ENCODE measurements at regions not wholly inside any gene's neighbourhood (a gene's known extent, or its start where the extent isn't known, plus 50 kb on each side); places are given as distances from the start of the nearest gene placed in this dataset.
"Not testable (repeated sequence)": the region's sequence is repeated elsewhere in the genome, so short reads cannot be mapped to it uniquely, and the experiment has no call there.

DNA sequence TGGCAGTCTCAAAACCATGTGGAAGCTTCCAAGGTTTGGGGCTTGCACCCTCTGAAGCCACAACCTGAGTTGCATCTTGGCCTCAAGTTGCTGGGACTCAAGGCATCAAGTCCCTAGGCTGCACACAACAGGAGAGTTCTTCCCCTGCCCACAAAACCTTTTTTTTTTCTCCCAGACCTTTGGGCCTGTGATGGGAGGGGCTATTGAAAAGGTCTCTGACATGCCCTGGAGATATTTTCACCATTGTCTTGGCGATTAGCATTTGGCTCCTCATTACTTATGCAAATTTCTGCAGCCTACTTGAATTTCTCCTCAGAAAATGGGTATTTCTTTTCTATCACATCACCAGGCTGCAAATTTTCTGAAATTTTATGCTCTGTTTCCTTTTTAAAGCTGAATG lies 349.5 kb upstream of the EDA2R start:
- Histone ChIP-seq H3K4me1 (no peaks in the 10 kb centered on the region), H3K27me3 (ENCODE audit: insufficient read depth in 3 of 3, low read length in 2 of 3) (no peaks in the 10 kb centered on the region), H3K36me3 (ENCODE audit: insufficient read depth in 1 of 2, low read depth in 1 of 2) (no peaks in the 10 kb centered on the region), H3K4me3 (no peak overlapping the region), H3K27ac (no peak overlapping the region), H3K9me3 (no peaks in the 10 kb centered on the region)
- intact Hi-C loops (cut with DNase I): no loop called here
- TF ChIP-seq, protein P1, sequence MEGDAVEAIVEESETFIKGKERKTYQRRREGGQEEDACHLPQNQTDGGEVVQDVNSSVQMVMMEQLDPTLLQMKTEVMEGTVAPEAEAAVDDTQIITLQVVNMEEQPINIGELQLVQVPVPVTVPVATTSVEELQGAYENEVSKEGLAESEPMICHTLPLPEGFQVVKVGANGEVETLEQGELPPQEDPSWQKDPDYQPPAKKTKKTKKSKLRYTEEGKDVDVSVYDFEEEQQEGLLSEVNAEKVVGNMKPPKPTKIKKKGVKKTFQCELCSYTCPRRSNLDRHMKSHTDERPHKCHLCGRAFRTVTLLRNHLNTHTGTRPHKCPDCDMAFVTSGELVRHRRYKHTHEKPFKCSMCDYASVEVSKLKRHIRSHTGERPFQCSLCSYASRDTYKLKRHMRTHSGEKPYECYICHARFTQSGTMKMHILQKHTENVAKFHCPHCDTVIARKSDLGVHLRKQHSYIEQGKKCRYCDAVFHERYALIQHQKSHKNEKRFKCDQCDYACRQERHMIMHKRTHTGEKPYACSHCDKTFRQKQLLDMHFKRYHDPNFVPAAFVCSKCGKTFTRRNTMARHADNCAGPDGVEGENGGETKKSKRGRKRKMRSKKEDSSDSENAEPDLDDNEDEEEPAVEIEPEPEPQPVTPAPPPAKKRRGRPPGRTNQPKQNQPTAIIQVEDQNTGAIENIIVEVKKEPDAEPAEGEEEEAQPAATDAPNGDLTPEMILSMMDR (IDR thresholded peaks at IDR 0.05): no peak
- DNase-seq (no peak), ATAC-seq (no peak)
- 20 to 40% (median 23%) methylated on average over 1 of the region's 1 CpG for WGBS, 3 donors

DNA sequence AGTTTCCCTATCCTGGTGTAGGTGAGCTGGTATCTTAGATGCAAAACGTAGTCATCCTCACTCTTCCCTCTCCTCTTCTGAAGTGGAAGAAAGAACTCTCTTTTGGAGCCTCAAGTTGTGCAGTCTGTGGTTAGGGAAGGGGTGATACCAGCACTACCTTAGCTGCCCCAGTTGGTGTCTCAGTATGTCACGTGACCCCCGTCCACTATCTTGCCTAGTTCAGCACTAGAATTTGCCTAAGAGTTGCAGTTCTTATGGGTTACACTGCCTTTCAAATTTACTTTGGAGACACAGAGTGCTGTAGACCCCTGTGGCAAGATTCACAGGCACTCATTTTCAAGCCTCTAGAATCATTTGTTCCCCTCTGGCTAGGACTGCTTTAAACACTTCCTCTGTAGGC lies 322.8 kb upstream of the EDA2R start:
- intact Hi-C loops (cut with DNase I): no loop called here
- Histone ChIP-seq H3K4me3 (no peak overlapping the region), H3K27ac (no peak overlapping the region), H3K36me3 (ENCODE audit: insufficient read depth in 1 of 2, low read depth in 1 of 2) (no peaks in the 10 kb centered on the region), H3K27me3 (ENCODE audit: insufficient read depth in 3 of 3, low read length in 2 of 3) (no peaks in the 10 kb centered on the region), H3K9me3 (peaks cover 13% of the 10 kb centered on the region), H3K4me1 (no peaks in the 10 kb centered on the region)
- no peak for ATAC-seq
- WGBS, 3 donors: 63 to 82% (median 64%) methylated on average over 3 of the region's 3 CpGs
- DNase-seq: no peak
- TF ChIP-seq, protein P1 (IDR thresholded peaks at IDR 0.05): no peak

- H3K36me3 ChIP-seq (ENCODE audit: insufficient read depth in 1 of 2, low read depth in 1 of 2): no peaks in the 10 kb centered on the region
- H3K27me3 ChIP-seq (ENCODE audit: insufficient read depth in 3 of 3, low read length in 2 of 3): no peaks in the 10 kb centered on the region
- ATAC-seq: no peak
- no peaks in the 10 kb centered on the region for H3K4me1 ChIP-seq
- 87 to 100% (median 88%) methylated on average over 1 of the region's 1 CpG for WGBS, 3 donors
- H3K27ac ChIP-seq: no peak overlapping the region
- no peak overlapping the region for H3K4me3 ChIP-seq
- intact Hi-C loops (cut with DNase I): no loop called here
- TF ChIP-seq, protein P1 (IDR thresholded peaks at IDR 0.05): no peak
- peaks cover 11% of the 10 kb centered on the region for H3K9me3 ChIP-seq
- no peak for DNase-seq
Measured at GRCh38 chrX:66931713-66932112, 292.8 kb upstream of the EDA2R start.

DNA sequence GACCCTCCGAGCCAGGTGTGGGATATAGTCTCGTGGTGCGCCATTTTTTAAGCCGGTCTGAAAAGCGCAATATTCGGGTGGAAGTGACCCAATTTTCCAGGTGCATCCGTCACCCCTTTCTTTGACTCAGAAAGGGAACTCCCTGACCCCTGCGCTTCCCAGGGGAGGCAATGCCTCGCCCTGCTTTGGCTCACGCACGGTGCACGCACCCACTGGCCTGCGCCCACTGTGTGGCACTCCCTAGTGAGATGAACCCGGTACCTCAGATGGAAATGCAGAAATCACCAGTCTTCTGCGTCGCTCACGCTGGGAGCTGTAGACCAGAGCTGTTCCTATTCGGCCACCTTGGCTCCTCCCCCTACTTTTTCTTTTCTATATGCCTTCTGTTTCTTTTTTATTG lies 291.6 kb upstream of the EDA2R start:
- WGBS, 3 donors: 79 to 94% (median 93%) methylated on average over 12 to 17 of the region's 18 CpGs
- H3K27me3 ChIP-seq (ENCODE audit: insufficient read depth in 3 of 3, low read length in 2 of 3); intact Hi-C loops (cut with DNase I); H3K36me3 ChIP-seq (ENCODE audit: insufficient read depth in 1 of 2, low read depth in 1 of 2); ATAC-seq; H3K4me3 ChIP-seq; H3K4me1 ChIP-seq; H3K27ac ChIP-seq; DNase-seq: not testable (repeated sequence)
- H3K9me3 ChIP-seq: peaks cover 11% of the 10 kb centered on the region

- H3K9me3 ChIP-seq: no peaks in the 10 kb centered on the region
- ATAC-seq (no peak), DNase-seq (no peak)
- no peaks in the 10 kb centered on the region for H3K27me3 ChIP-seq (ENCODE audit: insufficient read depth in 3 of 3, low read length in 2 of 3)
- H3K27ac ChIP-seq: no peak overlapping the region
- H3K4me3 ChIP-seq: no peak overlapping the region
- WGBS, 3 donors: 69 to 86% (median 80%) methylated on average over 1 of the region's 1 CpG
- no peaks in the 10 kb centered on the region for H3K4me1 ChIP-seq
- no peaks in the 10 kb centered on the region for H3K36me3 ChIP-seq (ENCODE audit: insufficient read depth in 1 of 2, low read depth in 1 of 2)
- intact Hi-C loops (cut with DNase I): no loop called here
- TF ChIP-seq, protein P1 (IDR thresholded peaks at IDR 0.05): no peak
Measured at GRCh38 chrX:66920296-66920695, 281.4 kb upstream of the EDA2R start.

All from psoas muscle (tissue), 7 donors.